Neuronal stem cell (in vitro differentiated cells): ENCODE measurements at regions not wholly inside any gene's neighbourhood (a gene's known extent, or its start where the extent isn't known, plus 50 kb on each side); places are given as distances from the start of the nearest gene placed in this dataset.

Experiments
- DNase-seq: peaks from one replicate; pipeline ENCODE4 v3.0.0-alpha.2; 2013; ENCODE audit warnings: low spot score
- H2AFZ ChIP-seq: one replicate; pipeline ENCODE4 v1.6.1; 2013; ENCODE audit warnings: mild to moderate bottlenecking, low read length, inconsistent platforms
- H2AK5ac ChIP-seq: 2 replicates; pipeline ENCODE4 v1.6.1; 2013; ENCODE audit warnings: low read depth, mild to moderate bottlenecking, inconsistent platforms, low read length, moderate library complexity, mixed read lengths
- H2BK120ac ChIP-seq: 2 replicates; pipeline ENCODE4 v1.6.1; 2013; ENCODE audit warnings: low read depth, mild to moderate bottlenecking, inconsistent platforms, low read length, moderate library complexity, mixed read lengths
- H2BK12ac ChIP-seq: one replicate; pipeline ENCODE4 v1.6.1; 2013; ENCODE audit warnings: low read length, inconsistent platforms
- H2BK15ac ChIP-seq: 2 replicates; pipeline ENCODE4 v1.6.1; 2013; ENCODE audit warnings: mild to moderate bottlenecking, low read length, inconsistent platforms, mixed read lengths
- H2BK5ac ChIP-seq: one replicate; pipeline ENCODE4 v1.6.1; 2013; ENCODE audit warnings: inconsistent platforms, mild to moderate bottlenecking, low read length, moderate library complexity
- H3K14ac ChIP-seq: one replicate; pipeline ENCODE4 v1.6.1; 2013; ENCODE audit warnings: low read length, inconsistent platforms
- H3K18ac ChIP-seq: 2 replicates; pipeline ENCODE4 v1.6.1; 2013; ENCODE audit warnings: low read length, inconsistent platforms
- H3K23ac ChIP-seq: 2 replicates; pipeline ENCODE4 v1.6.1; 2013; ENCODE audit warnings: low read depth, mild to moderate bottlenecking, mixed read lengths, low read length, inconsistent platforms; ENCODE audit not compliant: poor library complexity
- H3K27ac ChIP-seq: replicated peaks from 3 replicates; pipeline ENCODE4 v1.5.1; 2013; ENCODE audit warnings: low read length, inconsistent platforms
- H3K27me3 ChIP-seq, 3 experiments: 2 replicates each; pipeline ENCODE4 v1.6.1; 2013; ENCODE audit warnings: low read length in 3 of 3, mild to moderate bottlenecking in 2 of 3, inconsistent platforms in 1 of 3, low read depth in 1 of 3, mixed read lengths in 1 of 3, moderate library complexity in 1 of 3; ENCODE audit not compliant: control insufficient read depth in 3 of 3, insufficient read depth in 3 of 3
- H3K36me3 ChIP-seq, 2 donors: replicated peaks in 1 of 2; 2 replicates each; pipeline ENCODE4 v1.6.1; 2013; ENCODE audit warnings: low read length in 2 of 2; ENCODE audit not compliant: control insufficient read depth in 2 of 2, insufficient read depth in 2 of 2
- H3K4ac ChIP-seq: 2 replicates; pipeline ENCODE4 v1.6.1; 2013; ENCODE audit warnings: inconsistent platforms, mild to moderate bottlenecking, low read length, moderate library complexity
- H3K4me1 ChIP-seq, 2 donors: 1 replicate in 1 of 2; 2 replicates in 1 of 2; pipeline ENCODE4 v1.6.1; 2013; ENCODE audit warnings: low read length in 2 of 2, low read depth in 1 of 2; ENCODE audit not compliant: control insufficient read depth in 2 of 2, insufficient read depth in 1 of 2
- H3K4me2 ChIP-seq: one replicate; pipeline ENCODE4 v1.6.1; 2013; ENCODE audit warnings: mild to moderate bottlenecking, low read length, inconsistent platforms; ENCODE audit not compliant: insufficient read depth, poor library complexity, severe bottlenecking
- H3K4me3 ChIP-seq, 2 donors: 2 replicates each; pipeline ENCODE4 v1.5.1; 2013; ENCODE audit warnings: low read length in 2 of 2, mild to moderate bottlenecking in 2 of 2, inconsistent platforms in 1 of 2, moderate library complexity in 1 of 2
- H3K79me1 ChIP-seq: one replicate; pipeline ENCODE4 v1.6.1; 2013; ENCODE audit warnings: low read depth, mild to moderate bottlenecking, inconsistent platforms, low read length, moderate library complexity
- H3K9ac ChIP-seq: one replicate; pipeline ENCODE4 v1.6.1; 2013; ENCODE audit warnings: mild to moderate bottlenecking, low read depth, low read length, inconsistent platforms; ENCODE audit not compliant: poor library complexity
- H3K9me3 ChIP-seq, 2 donors: replicated peaks in 1 of 2; 2 replicates each; pipeline versions ENCODE3 to v1.6.1; 2013; ENCODE audit warnings: low read length in 2 of 2, mild to moderate bottlenecking in 2 of 2, inconsistent platforms in 1 of 2, low read depth in 1 of 2, mixed read lengths in 1 of 2, moderate library complexity in 1 of 2; ENCODE audit not compliant: control insufficient read depth in 2 of 2, insufficient read depth in 1 of 2
- H4K8ac ChIP-seq: one replicate; pipeline ENCODE4 v1.6.1; 2013; ENCODE audit warnings: low read depth, mild to moderate bottlenecking, inconsistent platforms, low read length, moderate library complexity
- H4K91ac ChIP-seq: one replicate; pipeline ENCODE4 v1.6.1; 2013; ENCODE audit warnings: low read length, low read depth, mild to moderate bottlenecking, inconsistent platforms; ENCODE audit not compliant: poor library complexity
- WGBS, 2 donors: extraction: QIAGEN DNeasy Blood & Tissue Kit; methylation state at CpG; one replicate each; pipeline ENCODE4 v1.1.7; 2013; ENCODE audit warnings: missing lambda C conversion rate in 2 of 2, mixed read lengths in 1 of 2; ENCODE audit not compliant: insufficient read length in 2 of 2, insufficient replicate concordance in 1 of 2; ENCODE audit errors: extremely low coverage in 2 of 2; 5-methylcytosine and 5-hydroxymethylcytosine counted together

DNA sequence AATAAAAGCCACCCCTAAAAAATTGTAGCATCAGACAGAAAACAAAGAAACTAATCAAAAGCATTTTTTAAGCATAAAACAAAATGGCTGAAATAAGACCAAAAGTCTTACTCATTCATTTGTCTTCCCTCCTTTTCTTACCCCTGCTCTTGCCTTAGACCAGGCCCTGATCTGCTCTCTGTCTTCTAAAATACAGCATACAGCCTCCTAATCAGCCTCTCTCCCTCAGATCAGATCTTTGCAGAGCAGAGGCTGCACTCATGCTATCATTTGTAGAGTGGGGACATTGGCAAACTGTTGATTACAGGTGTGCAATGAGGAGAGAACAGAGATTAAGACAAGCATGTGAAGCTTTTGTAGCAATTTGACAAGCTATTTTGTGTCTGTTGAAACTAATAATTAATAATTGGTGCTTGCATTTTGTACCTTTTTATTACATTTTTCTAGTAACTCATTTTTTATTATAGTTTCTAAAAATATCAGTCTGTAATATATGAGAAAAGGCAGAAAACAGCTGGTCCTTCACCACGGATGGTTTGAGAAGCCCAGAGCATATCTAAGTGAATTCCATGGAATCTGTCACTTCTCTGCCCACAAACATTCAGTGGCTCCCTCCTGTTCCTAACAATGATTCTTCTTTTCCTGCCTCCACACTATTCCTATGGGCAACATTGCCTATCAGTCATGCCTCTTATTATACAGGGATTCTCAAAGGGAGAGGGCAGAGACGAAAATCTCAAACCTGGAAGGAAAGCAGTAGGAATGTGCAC is 286.2 kb upstream of the STT3B start:
- Histone ChIP-seq H3K4me1 (peaks cover 11 to 20% of the 10 kb centered on the region in 2 donors), H3K9ac (no peak overlapping the region), H2BK5ac (no peak overlapping the region), H3K4me3 (no peak overlapping the region), H3K23ac (no peak overlapping the region), H4K8ac (no peak overlapping the region), H3K9me3 (no peaks in the 10 kb centered on the region), H4K91ac (no peak overlapping the region), H3K27ac (no peak overlapping the region), H2AK5ac (no peak overlapping the region), H3K79me1 (no peaks in the 10 kb centered on the region), H2BK120ac (no peak overlapping the region), H3K27me3 (no peaks in the 10 kb centered on the region), H3K36me3 (no peaks in the 10 kb centered on the region), H3K4me2 (no peak overlapping the region), H2AFZ (no peak overlapping the region), H2BK15ac (no peak overlapping the region), H2BK12ac (no peak overlapping the region), H3K4ac (no peak overlapping the region), H3K14ac (no peak overlapping the region), H3K18ac (no peak overlapping the region)
- DNase-seq, result no peak
- WGBS, 2 donors, result no CpG with 5 or more reads among the region's 2 CpGs

DNA sequence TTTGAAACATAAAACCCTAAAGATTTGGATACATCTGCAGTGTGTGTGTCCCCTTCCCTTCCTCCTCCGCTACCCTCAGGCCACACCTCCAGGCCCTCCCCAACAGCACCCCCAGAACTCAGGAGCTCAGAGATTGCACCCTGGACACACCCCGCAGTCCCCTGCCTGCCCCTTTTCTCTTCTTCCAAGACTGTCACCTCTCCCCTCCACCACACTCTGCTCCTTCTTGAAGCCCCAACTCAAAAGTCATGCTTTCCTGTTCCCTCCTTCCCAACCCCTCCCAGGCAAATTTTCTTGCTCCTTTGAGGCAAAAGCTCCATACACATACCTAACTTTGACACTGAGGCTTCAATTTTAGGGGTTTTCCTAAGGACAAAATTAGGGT is 285.7 kb upstream of the STT3B start:
- H2AK5ac ChIP-seq, result no peak overlapping the region

DNA sequence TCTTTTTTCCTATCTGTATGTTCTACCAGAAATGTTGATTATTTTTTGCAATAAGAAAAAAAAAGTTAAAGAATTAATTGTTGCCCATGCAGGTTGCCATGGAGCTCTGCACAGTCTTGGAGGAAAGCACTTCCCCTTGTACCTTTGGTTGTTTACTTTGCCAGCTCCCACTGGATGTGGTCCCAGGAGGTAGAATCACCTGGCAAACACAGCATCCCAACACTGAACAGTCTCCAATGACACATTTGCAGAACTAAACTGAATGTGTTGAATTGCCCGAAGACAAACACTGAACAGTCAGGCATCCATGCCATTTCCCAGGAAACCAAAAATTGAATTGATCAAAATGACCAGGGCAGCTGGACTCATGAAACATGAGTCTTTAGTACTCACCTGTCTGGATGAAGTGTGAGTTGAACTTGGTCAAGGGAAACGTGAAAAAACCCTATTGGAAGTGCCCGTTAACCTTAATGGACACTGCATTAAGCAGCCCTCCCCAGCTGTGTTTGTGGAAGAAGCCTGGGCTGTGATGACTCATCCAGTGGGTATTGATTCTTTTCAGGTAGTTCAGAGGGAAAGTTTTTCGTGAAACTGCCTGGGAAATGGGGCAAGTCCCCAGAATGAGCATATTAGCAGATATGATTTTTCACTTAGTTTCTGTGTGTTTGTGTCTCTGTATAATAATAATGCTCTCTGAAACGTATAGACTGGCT is 284.7 kb upstream of the STT3B start:
- Histone ChIP-seq H2BK120ac (no peak overlapping the region), H3K4ac (no peak overlapping the region), H3K23ac (no peak overlapping the region), H4K91ac (no peak overlapping the region), H2AFZ (no peak overlapping the region), H2BK12ac (no peak overlapping the region), H2AK5ac (no peak overlapping the region), H3K18ac (no peak overlapping the region), H3K79me1 (no peaks in the 10 kb centered on the region), H2BK5ac (no peak overlapping the region), H3K27me3 (no peaks in the 10 kb centered on the region), H2BK15ac (no peak overlapping the region), H3K4me3 (no peak overlapping the region), H3K14ac (no peak overlapping the region), H3K9ac (no peak overlapping the region), H3K36me3 (no peaks in the 10 kb centered on the region), H3K4me2 (no peak overlapping the region), H3K4me1 (peaks cover 11 to 17% of the 10 kb centered on the region in 2 donors), H3K9me3 (no peaks in the 10 kb centered on the region), H3K27ac (no peak overlapping the region), H4K8ac (no peak overlapping the region)
- DNase-seq, result no peak
- WGBS, 2 donors, result no CpG with 5 or more reads among the region's 5 CpGs

More for the DNA sequence above, 285.7 kb upstream of the STT3B start:
- H3K4ac ChIP-seq, result no peak overlapping the region
- no CpG with 5 or more reads among the region's 2 CpGs for WGBS, 2 donors
- no peak overlapping the region for H3K23ac ChIP-seq
- no peak overlapping the region for H2AFZ ChIP-seq
- H2BK15ac ChIP-seq, result no peak overlapping the region
- no peaks in the 10 kb centered on the region for H3K9me3 ChIP-seq
- no peak overlapping the region for H3K27ac ChIP-seq
- no peak overlapping the region for H3K18ac ChIP-seq
- H3K27me3 ChIP-seq, result no peaks in the 10 kb centered on the region
- H4K91ac ChIP-seq, result no peak overlapping the region
- H3K9ac ChIP-seq, result no peak overlapping the region
- H3K4me3 ChIP-seq, result no peak overlapping the region
- H3K4me1 ChIP-seq, result peaks cover 11 to 19% of the 10 kb centered on the region in 2 donors
- no peak overlapping the region for H2BK12ac ChIP-seq
- no peak overlapping the region for H2BK120ac ChIP-seq
- no peak overlapping the region for H4K8ac ChIP-seq
- H3K4me2 ChIP-seq, result no peak overlapping the region
- no peaks in the 10 kb centered on the region for H3K79me1 ChIP-seq
- no peak overlapping the region for H2BK5ac ChIP-seq
- H3K36me3 ChIP-seq, result no peaks in the 10 kb centered on the region
- no peak for DNase-seq
- no peak overlapping the region for H3K14ac ChIP-seq

DNA sequence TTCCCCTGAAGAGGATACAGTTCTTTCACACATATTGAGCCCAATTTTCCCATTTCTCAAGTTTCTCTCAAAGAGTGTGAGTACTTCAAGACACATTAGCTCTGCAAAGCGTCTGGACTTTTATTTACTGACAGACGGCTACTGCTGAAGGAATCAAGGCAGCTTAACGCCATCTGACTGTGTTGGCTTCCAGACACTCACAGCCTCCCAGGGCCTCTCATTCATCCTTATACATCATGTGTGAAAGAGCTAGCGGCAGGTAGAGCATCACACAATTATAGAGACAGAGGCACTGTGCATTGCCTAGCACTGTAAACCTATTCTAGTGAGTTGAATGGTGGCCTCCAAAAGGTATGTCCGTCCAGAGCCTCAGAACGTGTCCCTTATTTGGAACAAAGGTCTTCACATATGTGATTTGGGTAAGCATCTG is 284.1 kb upstream of the STT3B start:
- H3K4me3 ChIP-seq, result no peak overlapping the region
- no peak for DNase-seq
- H4K8ac ChIP-seq, result no peak overlapping the region
- H3K27ac ChIP-seq, result no peak overlapping the region
- H3K27me3 ChIP-seq, result no peaks in the 10 kb centered on the region
- no peak overlapping the region for H3K9ac ChIP-seq
- H3K4me1 ChIP-seq, result peaks cover 11 to 17% of the 10 kb centered on the region in 2 donors
- no peak overlapping the region for H2BK5ac ChIP-seq
- H3K4ac ChIP-seq, result no peak overlapping the region
- H3K23ac ChIP-seq, result no peak overlapping the region
- H3K14ac ChIP-seq, result no peak overlapping the region
- H2BK15ac ChIP-seq, result no peak overlapping the region
- no peak overlapping the region for H2BK120ac ChIP-seq
- no peak overlapping the region for H2BK12ac ChIP-seq
- WGBS, 2 donors, result no CpG with 5 or more reads among the region's 6 CpGs
- no peaks in the 10 kb centered on the region for H3K79me1 ChIP-seq
- no peaks in the 10 kb centered on the region for H3K9me3 ChIP-seq
- no peaks in the 10 kb centered on the region for H3K36me3 ChIP-seq
- H2AK5ac ChIP-seq, result no peak overlapping the region
- no peak overlapping the region for H3K18ac ChIP-seq
- no peak overlapping the region for H3K4me2 ChIP-seq
- no peak overlapping the region for H4K91ac ChIP-seq
- H2AFZ ChIP-seq, result no peak overlapping the region
